HG02973 (cell line): ENCODE measurements at regions not wholly inside any gene's neighbourhood (a gene's known extent, or its start where the extent isn't known, plus 50 kb on each side); places are given as distances from the start of the nearest gene placed in this dataset.
A peak's percentile ranks its signal among the peaks of the same experiment; 100 is the strongest.
"Not testable (repeated sequence)": the region's sequence is repeated elsewhere in the genome, so short reads cannot be mapped to it uniquely, and the experiment has no call there.

ENCODE experiments used
- ATAC-seq: cut with Tn5 transposase; IDR thresholded peaks from one replicate; pipeline ENCODE4 v1.9.1; 2021; ENCODE audit warnings: moderate library complexity; ENCODE audit not compliant: unreplicated experiment

DNA sequence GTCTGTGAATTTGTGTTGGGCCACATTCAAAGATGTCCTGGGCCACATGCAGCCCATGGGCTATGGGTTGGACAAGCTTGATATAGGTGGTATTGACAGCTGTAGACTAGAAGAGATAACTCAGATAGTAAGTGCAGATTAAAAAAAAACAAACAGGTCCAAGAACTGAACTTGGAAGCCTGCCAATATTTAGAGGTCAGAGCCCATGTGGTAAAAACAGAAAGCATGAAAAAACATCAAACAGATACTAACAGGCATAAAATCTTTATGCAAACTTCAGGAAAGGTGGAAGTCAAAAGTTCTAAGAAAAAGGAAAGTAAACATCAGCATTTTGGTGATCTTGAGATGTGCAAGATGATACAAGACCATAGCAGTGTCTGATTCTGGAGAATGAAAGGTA is 155.1 kb upstream of the NR4A3 start:
- no peak for ATAC-seq

DNA sequence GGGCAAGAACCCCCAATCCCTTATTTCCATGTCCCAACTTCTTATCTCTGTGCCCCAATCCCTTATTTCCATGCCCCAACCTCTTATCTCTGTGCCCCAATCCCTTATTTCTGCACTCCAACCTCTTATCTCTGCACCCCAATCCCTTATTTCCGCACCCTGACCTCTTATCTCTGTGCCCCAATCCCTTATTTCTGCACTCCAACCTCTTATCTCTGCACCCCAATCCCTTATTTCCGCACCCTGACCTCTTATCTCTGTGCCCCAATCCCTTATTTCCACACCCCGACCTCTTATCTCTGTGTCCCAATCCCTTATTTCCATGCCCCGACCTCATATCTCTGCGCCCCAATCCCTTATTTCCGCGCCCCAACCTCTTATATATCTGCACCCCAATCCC is 150.8 kb upstream of the NR4A3 start:
- not testable (repeated sequence) for ATAC-seq

DNA sequence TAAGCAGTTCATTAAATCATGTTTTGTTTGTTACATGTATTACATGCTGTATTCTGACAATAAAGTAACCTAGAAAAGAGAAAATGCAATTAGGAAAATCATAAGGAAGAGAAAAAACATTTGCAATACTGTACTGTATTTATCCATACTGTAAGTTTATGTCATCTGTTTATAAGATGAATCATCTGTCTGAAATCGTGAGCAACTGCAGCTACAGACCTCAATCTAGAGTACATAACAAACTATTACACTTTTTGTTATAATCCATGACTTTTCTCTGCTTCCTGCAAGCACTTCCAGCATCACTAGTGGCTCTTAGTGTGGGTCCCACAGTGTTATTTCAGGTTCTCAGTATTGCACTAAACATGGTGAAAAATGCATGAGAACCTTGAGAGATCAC is 144.4 kb upstream of the NR4A3 start:
- ATAC-seq, result no peak

GRCh38 chr9:99678566-99678965 is 143.1 kb upstream of the NR4A3 start:
- no peak for ATAC-seq

DNA sequence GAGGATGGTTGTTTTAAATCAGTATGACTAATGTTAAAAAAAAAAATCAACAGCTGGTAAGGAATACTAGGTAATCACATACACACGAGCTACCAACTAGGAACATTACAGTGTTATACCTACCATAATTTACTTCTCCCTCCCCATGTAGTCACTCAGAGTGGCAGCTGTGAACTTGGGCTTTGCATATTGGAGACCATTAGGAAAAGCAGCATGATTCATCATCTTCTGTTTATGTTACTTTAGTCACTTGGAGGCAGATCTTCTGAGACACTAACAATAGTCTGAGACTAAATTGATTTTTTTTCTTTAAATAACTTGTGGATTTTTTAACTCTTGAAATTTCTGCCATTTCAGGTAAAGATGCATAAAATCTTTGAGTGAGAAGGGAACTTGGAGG is 141.5 kb upstream of the NR4A3 start:
- ATAC-seq, result no peak

DNA sequence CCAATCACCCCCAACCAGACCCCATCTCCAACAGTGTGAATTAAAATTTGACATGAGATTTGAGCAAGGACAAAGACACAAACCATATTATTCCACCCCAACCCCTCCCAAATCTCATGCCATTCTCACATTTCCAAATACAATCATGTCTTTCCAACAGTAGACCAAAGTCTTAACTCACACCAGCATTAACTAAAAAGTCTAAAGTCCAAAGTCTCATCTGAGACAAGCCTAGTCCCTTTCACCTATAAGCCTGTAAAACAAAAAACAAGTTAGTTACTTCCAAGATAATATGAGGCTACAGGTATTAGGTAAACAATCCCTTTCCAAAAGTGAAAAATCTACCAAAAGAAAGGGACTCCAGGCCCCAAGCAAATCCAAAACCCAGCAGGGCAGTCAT is 140.6 kb upstream of the NR4A3 start:
- ATAC-seq, result no peak

- ATAC-seq, result no peak
Observed at GRCh38 chr9:99682378-99682777, 139.3 kb upstream of the NR4A3 start.

- no peak for ATAC-seq
Observed at GRCh38 chr9:99682870-99683269, 138.8 kb upstream of the NR4A3 start.

- ATAC-seq, result no peak
Observed at GRCh38 chr9:99690573-99690972, 131.1 kb upstream of the NR4A3 start.

- ATAC-seq, result no peak
Observed at GRCh38 chr9:99693888-99694287, 127.8 kb upstream of the NR4A3 start.

DNA sequence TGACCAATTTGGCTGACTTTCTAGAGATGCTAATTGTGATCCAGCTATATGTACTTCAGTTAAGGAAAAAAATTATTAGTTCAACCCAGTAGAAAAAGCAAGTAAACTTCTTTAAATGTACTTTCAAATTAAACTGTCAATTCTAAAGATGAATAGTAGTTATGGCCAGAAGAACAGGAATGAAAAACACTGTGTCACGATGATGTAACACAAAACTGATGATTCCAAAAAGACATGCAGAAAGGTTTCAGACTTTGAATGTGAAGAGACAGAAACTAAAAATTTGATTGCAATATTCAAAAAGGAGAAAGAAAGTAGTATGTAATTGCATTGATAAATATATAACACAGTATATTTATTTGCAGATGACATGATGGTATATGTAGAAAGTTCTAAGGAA is 127.3 kb upstream of the NR4A3 start:
- ATAC-seq, result no peak

DNA sequence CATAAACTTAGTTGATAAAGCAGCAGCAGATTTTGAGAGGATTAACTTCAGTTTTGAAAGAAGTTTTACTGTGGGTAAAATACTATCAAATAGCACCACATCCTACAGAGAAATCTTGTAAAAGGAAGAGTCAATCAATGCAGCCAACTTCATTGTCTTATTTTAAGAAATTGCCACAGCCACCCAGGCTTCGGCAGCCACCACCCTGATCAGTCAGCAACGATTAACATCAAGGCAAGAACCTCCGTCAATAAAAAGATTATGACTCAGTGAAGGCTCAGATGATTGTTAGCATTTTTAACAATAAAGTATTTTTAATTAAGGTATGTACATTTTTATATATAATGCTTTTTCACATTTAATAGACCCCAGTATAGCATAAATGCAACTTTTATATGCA is 122.3 kb upstream of the NR4A3 start:
- ATAC-seq, result no peak

- no peak for ATAC-seq
Observed at GRCh38 chr9:99712214-99712613, 109.5 kb upstream of the NR4A3 start.

GRCh38 chr9:99713838-99714306 is 107.8 kb upstream of the NR4A3 start:
- peak; percentile 54 for ATAC-seq

DNA sequence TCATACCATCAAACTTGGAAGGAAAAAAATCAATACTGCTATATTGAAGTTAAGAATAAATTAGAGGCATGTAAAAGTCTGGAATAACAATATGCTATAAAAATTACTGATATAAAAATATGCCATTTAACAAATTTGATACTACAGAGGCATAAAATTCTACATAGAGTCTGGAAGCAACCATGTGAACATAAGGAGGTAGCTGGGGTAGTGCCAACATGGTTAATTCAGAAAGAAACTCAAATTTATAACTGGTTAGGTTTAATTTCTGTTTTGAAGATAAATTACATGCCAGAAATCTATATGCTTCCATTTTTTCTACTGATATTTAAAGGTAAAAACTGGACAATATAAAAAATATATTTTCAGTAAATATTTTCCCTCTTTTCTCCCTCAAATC is 103.1 kb upstream of the NR4A3 start:
- ATAC-seq, result no peak

- peak; percentile 85 for ATAC-seq
Observed at GRCh38 chr9:99720455-99721050, 101.1 kb upstream of the NR4A3 start.

DNA sequence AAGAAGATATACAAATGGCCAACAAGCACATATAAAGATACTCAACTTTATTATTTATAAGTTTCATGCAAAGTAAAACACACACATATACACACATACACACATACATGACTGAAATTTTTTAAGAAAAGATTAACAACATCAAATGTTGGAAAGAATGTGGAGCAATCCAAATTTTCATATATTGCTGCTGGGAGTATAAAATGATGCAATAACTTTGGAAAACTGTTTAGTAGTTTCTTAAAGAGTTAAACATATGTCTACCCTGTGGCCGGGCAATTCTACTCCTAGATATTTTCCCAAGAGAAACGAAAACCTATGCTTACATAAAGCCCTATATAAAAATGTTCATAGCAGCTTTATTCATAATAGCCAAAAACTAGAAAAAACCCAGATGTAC is 99.8 kb upstream of the NR4A3 start:
- no peak for ATAC-seq

- no peak for ATAC-seq
Observed at GRCh38 chr9:99722877-99723276, 98.8 kb upstream of the NR4A3 start.

GRCh38 chr9:99724640-99725039 is 97.0 kb upstream of the NR4A3 start:
- ATAC-seq, result no peak

DNA sequence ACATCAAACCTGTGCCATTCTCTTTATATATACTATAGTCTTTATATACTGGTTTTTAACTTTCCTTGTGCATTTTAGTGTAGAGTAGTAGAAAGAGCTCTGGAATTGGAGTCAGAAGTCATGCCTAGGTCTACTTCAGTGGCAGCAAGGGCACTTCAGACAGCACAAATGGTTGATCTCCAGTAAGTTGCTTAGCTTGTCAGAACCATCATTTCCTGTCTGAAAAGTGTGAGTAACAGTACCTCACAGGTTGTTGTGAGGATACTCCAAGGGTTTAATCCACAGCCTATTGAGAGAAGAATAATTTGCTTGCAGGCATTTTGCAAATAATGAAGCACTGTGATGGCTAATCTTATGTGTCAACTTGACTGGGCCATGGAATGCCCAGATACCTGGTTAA is 95.8 kb upstream of the NR4A3 start:
- ATAC-seq, result no peak

DNA sequence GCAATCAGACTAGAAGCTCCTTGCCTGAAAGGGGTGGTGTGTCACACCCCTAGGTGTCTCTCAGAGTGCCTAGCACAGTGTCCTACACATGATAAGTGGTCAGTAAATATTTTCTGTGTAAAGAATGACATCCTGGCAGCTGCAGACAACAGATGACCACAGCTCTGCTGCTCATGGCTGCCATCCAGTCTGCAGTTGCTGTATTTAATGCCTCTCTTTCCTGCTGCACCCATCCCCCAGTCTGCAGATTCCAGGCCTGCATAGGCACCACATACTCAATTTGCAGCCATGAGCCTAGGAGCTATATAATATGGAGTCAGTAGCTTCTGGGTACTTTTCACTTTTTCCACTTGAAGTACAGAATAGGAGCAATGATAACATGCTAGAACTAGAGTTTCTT is 94.9 kb upstream of the NR4A3 start:
- no peak for ATAC-seq

- no peak for ATAC-seq
Observed at GRCh38 chr9:99730062-99730461, 91.6 kb upstream of the NR4A3 start.

- ATAC-seq, result no peak
Observed at GRCh38 chr9:99731950-99732349, 89.7 kb upstream of the NR4A3 start.
